Trophoblast cell (in vitro differentiated cells and primary cell): ENCODE measurements at regions not wholly inside any gene's neighbourhood (a gene's known extent, or its start where the extent isn't known, plus 50 kb on each side); places are given as distances from the start of the nearest gene placed in this dataset.

Experiments
- DNase-seq, 2 donors: peaks; one replicate each; pipeline ENCODE4 v3.0.0-alpha.2; 2016
- H2AFZ ChIP-seq: 2 replicates; pipeline ENCODE4 v1.6.1; 2013; ENCODE audit warnings: low read length, moderate library complexity, mild to moderate bottlenecking; ENCODE audit not compliant: insufficient read depth, poor library complexity
- H2AK5ac ChIP-seq: 2 replicates; pipeline ENCODE4 v1.6.1; 2013; ENCODE audit warnings: mild to moderate bottlenecking, low read length
- H2BK120ac ChIP-seq: 2 replicates; pipeline ENCODE4 v1.6.1; 2013; ENCODE audit warnings: low read length, mild to moderate bottlenecking, moderate library complexity; ENCODE audit not compliant: insufficient read depth, poor library complexity
- H2BK12ac ChIP-seq: 2 replicates; pipeline ENCODE4 v1.6.1; 2013; ENCODE audit warnings: mild to moderate bottlenecking, low read length, moderate library complexity
- H2BK5ac ChIP-seq: 2 replicates; pipeline ENCODE4 v1.6.1; 2013; ENCODE audit warnings: low read length, low read depth, moderate library complexity, mild to moderate bottlenecking; ENCODE audit not compliant: poor library complexity
- H3K14ac ChIP-seq: 2 replicates; pipeline ENCODE4 v1.6.1; 2013; ENCODE audit warnings: mild to moderate bottlenecking, low read length
- H3K18ac ChIP-seq: 2 replicates; pipeline ENCODE4 v1.6.1; 2013; ENCODE audit warnings: mild to moderate bottlenecking, low read length
- H3K23ac ChIP-seq: 2 replicates; pipeline ENCODE4 v1.6.1; 2013; ENCODE audit warnings: low read length
- H3K27ac ChIP-seq: 2 replicates; pipeline ENCODE4 v1.5.1; 2013; ENCODE audit warnings: low read depth, mild to moderate bottlenecking, inconsistent platforms, low read length, moderate library complexity
- H3K27me3 ChIP-seq: 2 replicates; pipeline ENCODE4 v1.6.1; 2013; ENCODE audit warnings: inconsistent platforms, mild to moderate bottlenecking, low read length, moderate library complexity; ENCODE audit not compliant: insufficient read depth
- H3K36me3 ChIP-seq, 2 experiments: 1 replicate in 1 of 2; 2 replicates in 1 of 2; pipeline ENCODE4 v1.6.1; 2013; ENCODE audit warnings: low read length in 2 of 2, mild to moderate bottlenecking in 2 of 2, moderate library complexity in 1 of 2; ENCODE audit not compliant: insufficient read depth in 2 of 2, control insufficient read depth in 1 of 2
- H3K4ac ChIP-seq: 2 replicates; pipeline ENCODE4 v1.6.1; 2013; ENCODE audit warnings: low read depth, mild to moderate bottlenecking, low read length, moderate library complexity
- H3K4me1 ChIP-seq, 2 experiments: 1 replicate in 1 of 2; 2 replicates in 1 of 2; pipeline ENCODE4 v1.6.1; 2013; ENCODE audit warnings: low read length in 2 of 2, mild to moderate bottlenecking in 2 of 2, moderate library complexity in 1 of 2; ENCODE audit not compliant: insufficient read depth in 2 of 2, control insufficient read depth in 1 of 2
- H3K4me2 ChIP-seq: 2 replicates; pipeline ENCODE4 v1.6.1; 2013; ENCODE audit warnings: inconsistent platforms, mild to moderate bottlenecking, low read length, moderate library complexity
- H3K4me3 ChIP-seq: 2 replicates; pipeline ENCODE4 v1.5.1; 2013; ENCODE audit warnings: mild to moderate bottlenecking, low read depth, low read length, inconsistent platforms
- H3K79me1 ChIP-seq: one replicate; pipeline ENCODE4 v1.6.1; 2013; ENCODE audit warnings: low read length
- H3K79me2 ChIP-seq: 2 replicates; pipeline ENCODE4 v1.6.1; 2013; ENCODE audit warnings: low read length, mild to moderate bottlenecking; ENCODE audit not compliant: control insufficient read depth, insufficient read depth, poor library complexity
- H3K9ac ChIP-seq: 2 replicates; pipeline ENCODE4 v1.6.1; 2013; ENCODE audit warnings: mild to moderate bottlenecking, low read length
- H3K9me3 ChIP-seq: 2 replicates; pipeline ENCODE4 v1.6.1; 2013; ENCODE audit warnings: low read depth, mild to moderate bottlenecking, control low read depth, inconsistent platforms, low read length; ENCODE audit not compliant: insufficient read depth
- H4K12ac ChIP-seq: 2 replicates; pipeline ENCODE4 v1.6.1; 2013; ENCODE audit warnings: low read depth, mild to moderate bottlenecking, low read length, moderate library complexity
- H4K8ac ChIP-seq: 2 replicates; pipeline ENCODE4 v1.6.1; 2013; ENCODE audit warnings: low read depth, mild to moderate bottlenecking, low read length, moderate library complexity
- H4K91ac ChIP-seq: one replicate; pipeline ENCODE4 v1.6.1; 2013; ENCODE audit warnings: low read depth, mild to moderate bottlenecking, low read length, moderate library complexity
- WGBS: extraction: QIAGEN DNeasy Blood & Tissue Kit; methylation state at CpG from one replicate; pipeline ENCODE4 v1.1.7; 2013; ENCODE audit warnings: missing lambda C conversion rate; ENCODE audit not compliant: insufficient read length, insufficient coverage; ENCODE audit errors: extremely low coverage; 5-methylcytosine and 5-hydroxymethylcytosine counted together

- H2BK5ac ChIP-seq, result no peak overlapping the region
- no peak overlapping the region for H2BK12ac ChIP-seq
- no peak overlapping the region for H3K14ac ChIP-seq
- WGBS, result no CpG with 5 or more reads among the region's 4 CpGs
- H3K9me3 ChIP-seq, result no peaks in the 10 kb centered on the region
- H3K23ac ChIP-seq, result no peak overlapping the region
- no peak overlapping the region for H4K91ac ChIP-seq
- H4K8ac ChIP-seq, result no peak overlapping the region
- no peak overlapping the region for H3K4me2 ChIP-seq
- no peak overlapping the region for H3K4me3 ChIP-seq
- H3K79me1 ChIP-seq, result no peaks in the 10 kb centered on the region
- H3K18ac ChIP-seq, result no peak overlapping the region
- no peaks in the 10 kb centered on the region for H3K79me2 ChIP-seq
- H3K27ac ChIP-seq, result no peak overlapping the region
- H3K4ac ChIP-seq, result no peak overlapping the region
- H3K36me3 ChIP-seq, result no peaks in the 10 kb centered on the region
- H4K12ac ChIP-seq, result no peak overlapping the region
- no peak for DNase-seq
- H3K9ac ChIP-seq, result no peak overlapping the region
- no peak overlapping the region for H2AFZ ChIP-seq
- H2BK120ac ChIP-seq, result no peak overlapping the region
- no peaks in the 10 kb centered on the region for H3K4me1 ChIP-seq
- H2AK5ac ChIP-seq, result no peak overlapping the region
- no peaks in the 10 kb centered on the region for H3K27me3 ChIP-seq
Measured at GRCh38 chr5:117881426-117882230, 1106.7 kb downstream of the DTWD2 start.

GRCh38 chr5:117880932-117881331 lies 1107.4 kb downstream of the DTWD2 start:
- H3K4me2 ChIP-seq, result no peak overlapping the region
- H3K79me1 ChIP-seq, result no peaks in the 10 kb centered on the region
- no peak overlapping the region for H3K27ac ChIP-seq
- H3K9me3 ChIP-seq, result no peaks in the 10 kb centered on the region
- H3K23ac ChIP-seq, result no peak overlapping the region
- H3K4ac ChIP-seq, result no peak overlapping the region
- no peaks in the 10 kb centered on the region for H3K4me1 ChIP-seq
- no peak overlapping the region for H4K12ac ChIP-seq
- H3K27me3 ChIP-seq, result no peaks in the 10 kb centered on the region
- no peak overlapping the region for H3K14ac ChIP-seq
- no peak for DNase-seq
- H2AFZ ChIP-seq, result no peak overlapping the region
- H3K36me3 ChIP-seq, result no peaks in the 10 kb centered on the region
- no peak overlapping the region for H4K8ac ChIP-seq
- no peak overlapping the region for H3K9ac ChIP-seq
- no peak overlapping the region for H2BK120ac ChIP-seq
- no peak overlapping the region for H3K18ac ChIP-seq
- H4K91ac ChIP-seq, result no peak overlapping the region
- H2BK12ac ChIP-seq, result no peak overlapping the region
- H3K79me2 ChIP-seq, result no peaks in the 10 kb centered on the region
- no peak overlapping the region for H2BK5ac ChIP-seq
- no peak overlapping the region for H3K4me3 ChIP-seq
- no peak overlapping the region for H2AK5ac ChIP-seq

DNA sequence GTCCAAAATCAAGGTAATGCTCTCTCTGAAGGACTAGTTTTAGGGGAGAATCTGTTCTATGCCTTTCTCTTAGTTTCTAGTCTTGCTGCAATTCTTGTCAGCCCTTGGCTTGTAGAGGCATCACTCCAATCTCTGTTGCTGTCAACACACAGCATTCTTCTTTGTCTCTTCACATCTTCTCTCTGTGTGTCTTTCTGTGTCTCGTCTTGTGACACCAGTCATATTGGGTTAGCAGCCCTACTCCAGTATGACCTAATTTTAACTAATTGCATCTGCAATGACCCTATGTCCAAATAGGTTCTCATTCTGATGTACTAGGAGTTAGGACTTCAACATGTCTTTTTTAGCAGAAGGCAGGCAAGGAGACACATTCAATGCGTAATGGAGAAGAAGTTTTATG lies 1110.6 kb downstream of the DTWD2 start:
- no CpG with 5 or more reads among the region's 2 CpGs for WGBS
- H2BK5ac ChIP-seq, result no peak overlapping the region
- no peaks in the 10 kb centered on the region for H3K36me3 ChIP-seq

GRCh38 chr5:117872798-117873368 lies 1115.5 kb downstream of the DTWD2 start:
- no peak overlapping the region for H4K91ac ChIP-seq
- no peaks in the 10 kb centered on the region for H3K4me1 ChIP-seq
- H3K18ac ChIP-seq, result no peak overlapping the region
- H3K27ac ChIP-seq, result no peak overlapping the region
- H3K4me3 ChIP-seq, result no peak overlapping the region
- WGBS, result no CpG with 5 or more reads among the region's 4 CpGs
- no peaks in the 10 kb centered on the region for H3K27me3 ChIP-seq
- H4K12ac ChIP-seq, result no peak overlapping the region
- H3K9ac ChIP-seq, result no peak overlapping the region
- H2AK5ac ChIP-seq, result no peak overlapping the region
- H2BK5ac ChIP-seq, result no peak overlapping the region
- H3K23ac ChIP-seq, result no peak overlapping the region
- no peak overlapping the region for H2AFZ ChIP-seq
- H3K79me2 ChIP-seq, result no peaks in the 10 kb centered on the region
- no peak overlapping the region for H3K4me2 ChIP-seq
- no peak overlapping the region for H2BK120ac ChIP-seq
- H2BK12ac ChIP-seq, result no peak overlapping the region
- H4K8ac ChIP-seq, result no peak overlapping the region
- no peak overlapping the region for H3K4ac ChIP-seq
- H3K14ac ChIP-seq, result no peak overlapping the region
- no peak for DNase-seq
- no peaks in the 10 kb centered on the region for H3K9me3 ChIP-seq
- no peaks in the 10 kb centered on the region for H3K36me3 ChIP-seq
- no peaks in the 10 kb centered on the region for H3K79me1 ChIP-seq

More for the DNA sequence above, 1110.6 kb downstream of the DTWD2 start:
- no peak overlapping the region for H2AK5ac ChIP-seq
- no peaks in the 10 kb centered on the region for H3K9me3 ChIP-seq
- H3K79me1 ChIP-seq, result no peaks in the 10 kb centered on the region
- H3K4me1 ChIP-seq, result no peaks in the 10 kb centered on the region
- H3K27ac ChIP-seq, result no peak overlapping the region
- no peak overlapping the region for H3K14ac ChIP-seq
- H2AFZ ChIP-seq, result no peak overlapping the region
- no peak overlapping the region for H3K4me3 ChIP-seq
- H2BK120ac ChIP-seq, result no peak overlapping the region
- H3K9ac ChIP-seq, result no peak overlapping the region
- H4K8ac ChIP-seq, result no peak overlapping the region
- H2BK12ac ChIP-seq, result no peak overlapping the region
- no peaks in the 10 kb centered on the region for H3K79me2 ChIP-seq
- no peak overlapping the region for H4K91ac ChIP-seq
- no peak overlapping the region for H3K18ac ChIP-seq
- no peak overlapping the region for H3K4me2 ChIP-seq
- H4K12ac ChIP-seq, result no peak overlapping the region
- no peak for DNase-seq
- H3K4ac ChIP-seq, result no peak overlapping the region
- no peak overlapping the region for H3K23ac ChIP-seq
- no peaks in the 10 kb centered on the region for H3K27me3 ChIP-seq
